NCI-H82 (cell line): ENCODE measurements at regions not wholly inside any gene's neighbourhood (a gene's known extent, or its start where the extent isn't known, plus 50 kb on each side); places are given as distances from the start of the nearest gene placed in this dataset.

ENCODE experiments used
- DNase-seq: peaks from one replicate; lab custom pipeline; 2025; lab: John Stamatoyannopoulos, UW

GRCh38 chr10:83580373-83581012 lies 558.8 kb upstream of the GHITM start:
- no peak for DNase-seq

- DNase-seq: no peak
Observed at GRCh38 chr10:83582407-83583095, 556.8 kb upstream of the GHITM start.

- no peak for DNase-seq
Observed at GRCh38 chr10:83585686-83586085, 553.6 kb upstream of the GHITM start.

GRCh38 chr10:83592337-83592935 lies 546.9 kb upstream of the GHITM start:
- DNase-seq: no peak

GRCh38 chr10:83603708-83604107 lies 535.6 kb upstream of the GHITM start:
- no peak for DNase-seq

- DNase-seq: no peak
Observed at GRCh38 chr10:83605783-83606630, 533.3 kb upstream of the GHITM start.

GRCh38 chr10:83607959-83608745 lies 531.2 kb upstream of the GHITM start:
- no peak for DNase-seq

GRCh38 chr10:83612050-83612449 lies 527.3 kb upstream of the GHITM start:
- no peak for DNase-seq

- no peak for DNase-seq
Observed at GRCh38 chr10:83612746-83613145, 526.6 kb upstream of the GHITM start.

GRCh38 chr10:83617172-83617571 lies 522.1 kb upstream of the GHITM start:
- no peak for DNase-seq

GRCh38 chr10:83617692-83618545 lies 521.4 kb upstream of the GHITM start:
- DNase-seq: no peak

GRCh38 chr10:83625831-83626360 lies 513.4 kb upstream of the GHITM start:
- DNase-seq: no peak

GRCh38 chr10:83632701-83633100 lies 506.6 kb upstream of the GHITM start:
- no peak for DNase-seq

- no peak for DNase-seq
Observed at GRCh38 chr10:83633547-83633946, 505.8 kb upstream of the GHITM start.

GRCh38 chr10:83636826-83637225 lies 502.5 kb upstream of the GHITM start:
- DNase-seq: no peak

GRCh38 chr10:83647526-83647925 lies 491.8 kb upstream of the GHITM start:
- no peak for DNase-seq

- DNase-seq: no peak
Observed at GRCh38 chr10:83648201-83648600, 491.1 kb upstream of the GHITM start.

- no peak for DNase-seq
Observed at GRCh38 chr10:83649471-83649870, 489.8 kb upstream of the GHITM start.

GRCh38 chr10:83654689-83655088 lies 484.6 kb upstream of the GHITM start:
- DNase-seq: no peak

- DNase-seq: no peak
Observed at GRCh38 chr10:83656924-83657323, 482.4 kb upstream of the GHITM start.

GRCh38 chr10:83657487-83657886 lies 481.8 kb upstream of the GHITM start:
- no peak for DNase-seq
